ENCODE measurements at regions not wholly inside any gene's neighbourhood (a gene's known extent, or its start where the extent isn't known, plus 50 kb on each side); places are given as distances from the start of the nearest gene placed in this dataset.

- intact Hi-C loops (cut with micrococcal nuclease) = no loop called here
- ATAC-seq (no peak), DNase-seq (no peak)
These were observed 137.5 kb downstream of the CHST1 start for GRCh38 chr11:45527898-45528297.

DNA sequence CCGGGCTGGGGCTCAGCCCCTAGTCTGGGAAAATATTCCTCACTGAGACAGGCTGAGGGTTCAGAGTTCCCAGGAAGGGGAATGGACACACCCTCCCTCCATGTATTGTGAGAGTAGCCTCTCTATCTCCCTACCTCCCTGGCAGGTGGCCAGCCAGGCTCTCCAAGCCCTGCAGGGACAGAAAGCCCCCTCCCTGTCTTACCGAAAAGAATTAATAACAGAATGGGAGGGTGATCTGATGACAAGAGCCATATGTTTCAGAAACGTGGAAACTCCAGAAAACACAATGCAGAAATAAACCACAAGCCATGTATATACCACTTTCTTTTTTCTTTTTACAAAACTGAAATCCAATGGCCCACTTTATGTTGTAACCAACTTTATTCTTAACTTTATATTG is 140.0 kb downstream of the CHST1 start:
- intact Hi-C loops (cut with micrococcal nuclease) = no loop called here
- ATAC-seq = no peak
- no peak for DNase-seq

GRCh38 chr11:45523760-45524159 is 141.7 kb downstream of the CHST1 start:
- ATAC-seq = no peak

GRCh38 chr11:45518833-45519535 is 146.4 kb downstream of the CHST1 start:
- intact Hi-C loops (cut with micrococcal nuclease) = no loop called here
- ATAC-seq = no peak

More at GRCh38 chr11:45523760-45524159, 141.7 kb downstream of the CHST1 start:
- intact Hi-C loops (cut with micrococcal nuclease) = no loop called here
- DNase-seq = no peak

DNA sequence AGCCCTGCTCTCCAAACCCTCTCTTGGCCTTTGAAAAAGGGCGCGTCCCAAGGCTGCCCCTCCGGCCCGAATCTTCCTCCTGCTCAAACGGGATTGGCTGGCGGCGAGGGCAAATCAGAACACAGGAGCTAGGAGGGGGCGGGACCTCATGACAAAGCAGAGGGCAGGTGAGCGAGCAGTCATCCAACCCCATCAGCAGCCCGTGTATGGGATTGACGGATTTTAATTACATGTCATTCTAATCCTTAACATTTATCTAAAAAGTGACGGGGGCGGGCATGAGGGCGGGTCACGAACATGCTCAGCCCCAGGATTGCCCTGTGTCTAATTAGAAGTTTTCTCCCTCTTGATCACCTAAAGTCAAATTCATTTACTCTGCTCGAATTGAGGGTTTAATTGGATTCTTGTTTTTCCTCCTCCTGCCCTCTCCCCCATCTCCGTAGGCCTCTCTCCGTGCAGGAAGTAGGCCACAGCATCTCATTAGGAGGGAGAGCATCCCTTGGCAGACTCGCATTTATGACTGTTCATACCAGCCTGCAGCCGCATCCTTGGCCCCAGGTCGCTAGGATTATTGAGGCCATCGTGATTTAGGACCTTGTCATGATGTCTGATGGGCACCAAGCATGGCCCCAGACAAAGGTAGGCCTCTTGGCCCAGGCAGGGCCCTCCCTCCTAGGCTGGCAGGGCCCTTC is 147.1 kb downstream of the CHST1 start:
- intact Hi-C loops (cut with micrococcal nuclease) = no loop called here
- no peak for DNase-seq
- no peak for ATAC-seq

More at GRCh38 chr11:45518833-45519535, 146.4 kb downstream of the CHST1 start:
- no peak for DNase-seq

GRCh38 chr11:45517171-45517770 is 148.2 kb downstream of the CHST1 start:
- intact Hi-C loops (cut with micrococcal nuclease) = no loop called here
- ATAC-seq = no peak
- DNase-seq = no peak

DNA sequence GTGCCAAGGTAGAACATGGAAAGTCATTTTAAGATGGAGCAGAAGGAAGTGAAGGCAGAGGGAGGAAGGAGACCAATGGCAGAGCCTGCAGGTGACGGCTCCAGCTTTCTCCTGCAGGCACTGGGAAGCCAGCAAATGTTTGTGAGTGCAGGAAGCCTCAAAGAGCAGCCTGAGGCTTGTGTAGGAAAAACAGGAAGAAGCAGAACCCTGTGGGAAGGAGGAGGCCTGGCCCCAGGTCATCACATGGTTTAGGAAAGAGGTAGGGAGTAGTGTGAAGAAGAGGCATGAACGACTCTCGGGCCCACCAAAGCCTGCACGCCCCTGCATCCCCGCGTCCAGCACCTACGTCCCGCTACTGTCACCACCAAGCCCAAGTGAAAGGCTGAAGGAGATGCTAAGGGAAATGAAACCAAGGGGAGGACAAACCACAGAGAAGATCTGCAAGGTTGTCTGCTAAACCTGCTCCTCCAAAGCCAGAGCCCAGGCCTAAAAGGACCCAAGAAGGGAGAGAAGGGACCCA is 151.5 kb downstream of the CHST1 start:
- DNase-seq (no peak), ATAC-seq (no peak)
- intact Hi-C loops (cut with micrococcal nuclease) = no loop called here

- ATAC-seq (no peak), DNase-seq (no peak)
- intact Hi-C loops (cut with micrococcal nuclease) = no loop called here
These were observed 152.8 kb downstream of the CHST1 start for GRCh38 chr11:45512471-45513148.

DNA sequence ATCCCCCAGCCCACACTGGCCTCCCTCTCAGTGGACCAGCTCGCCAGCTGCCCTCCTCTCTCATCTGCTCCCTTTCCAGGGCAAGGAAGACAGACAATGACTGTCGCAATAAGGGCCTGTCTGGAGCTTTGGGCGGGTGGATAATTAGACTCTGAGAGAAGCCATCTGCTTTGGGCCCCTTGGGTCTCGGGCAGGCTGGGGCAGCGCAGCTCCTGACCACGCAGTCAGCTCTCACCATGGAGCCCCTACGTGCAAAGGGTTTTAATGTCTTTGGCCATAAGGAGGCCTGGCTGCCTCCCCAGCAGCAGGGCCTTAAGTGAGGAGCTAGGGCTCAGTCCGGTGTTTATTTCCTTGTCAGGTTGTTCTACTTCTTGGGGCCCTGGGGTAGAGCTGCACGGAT is 153.9 kb downstream of the CHST1 start:
- intact Hi-C loops (cut with micrococcal nuclease) = no loop called here

DNA sequence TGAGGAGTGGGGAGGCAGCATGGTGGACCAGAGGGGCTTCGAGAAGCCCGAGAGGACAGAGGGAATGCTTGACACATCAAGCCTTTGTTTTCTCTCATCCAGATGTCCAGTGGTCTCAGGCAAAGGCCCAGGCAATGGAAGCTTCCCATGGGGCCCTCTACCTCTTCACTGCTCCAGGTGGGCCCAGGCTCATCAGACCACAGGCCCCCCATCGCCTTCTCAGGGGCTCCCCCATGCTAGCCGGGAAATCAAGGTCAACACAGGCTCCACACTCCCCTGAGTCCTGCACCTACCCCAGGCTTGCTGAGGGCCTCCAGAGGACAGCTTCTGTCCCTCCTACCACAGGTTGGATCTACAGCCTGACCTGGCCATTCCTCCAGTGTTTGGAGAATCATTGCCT is 157.5 kb downstream of the CHST1 start:
- ATAC-seq = no peak
- no peak for DNase-seq
- intact Hi-C loops (cut with micrococcal nuclease) = no loop called here

More for the DNA sequence above, 153.9 kb downstream of the CHST1 start:
- ATAC-seq (no peak), DNase-seq (no peak)

GRCh38 chr11:45503311-45503710 is 162.1 kb downstream of the CHST1 start:
- DNase-seq (no peak), ATAC-seq (no peak)
- intact Hi-C loops (cut with micrococcal nuclease) = no loop called here

GRCh38 chr11:45502226-45502545 is 163.2 kb downstream of the CHST1 start:
- intact Hi-C loops (cut with micrococcal nuclease) = no loop called here
- ATAC-seq = no peak
- DNase-seq = no peak

GRCh38 chr11:45501392-45502225 is 163.8 kb downstream of the CHST1 start:
- DNase-seq (no peak), ATAC-seq (no peak)
- intact Hi-C loops (cut with micrococcal nuclease) = no loop called here

- intact Hi-C loops (cut with micrococcal nuclease) = no loop called here
- ATAC-seq = no peak
- no peak for DNase-seq
These were observed 165.0 kb downstream of the CHST1 start for GRCh38 chr11:45500451-45500850.

DNA sequence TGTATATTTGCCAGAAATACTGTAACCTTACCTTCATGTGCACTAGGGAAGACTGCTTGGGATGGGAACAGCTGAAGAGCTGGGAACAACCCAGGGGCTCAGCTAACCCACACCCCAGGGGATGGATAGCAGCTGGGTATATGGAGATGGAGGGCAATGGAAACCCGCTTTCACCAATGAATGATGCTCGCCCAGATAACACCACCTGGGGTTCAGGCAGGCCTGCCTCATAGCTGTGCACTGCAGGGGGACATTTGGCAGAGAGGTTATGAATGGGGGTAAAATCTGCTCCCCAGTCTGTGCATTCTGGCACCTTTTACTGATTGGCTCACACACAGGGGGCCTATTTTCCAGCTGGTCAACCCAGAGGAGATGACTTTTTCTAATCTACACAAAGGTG is 170.7 kb downstream of the CHST1 start:
- intact Hi-C loops (cut with micrococcal nuclease) = no loop called here
- ATAC-seq (no peak), DNase-seq (no peak)

DNA sequence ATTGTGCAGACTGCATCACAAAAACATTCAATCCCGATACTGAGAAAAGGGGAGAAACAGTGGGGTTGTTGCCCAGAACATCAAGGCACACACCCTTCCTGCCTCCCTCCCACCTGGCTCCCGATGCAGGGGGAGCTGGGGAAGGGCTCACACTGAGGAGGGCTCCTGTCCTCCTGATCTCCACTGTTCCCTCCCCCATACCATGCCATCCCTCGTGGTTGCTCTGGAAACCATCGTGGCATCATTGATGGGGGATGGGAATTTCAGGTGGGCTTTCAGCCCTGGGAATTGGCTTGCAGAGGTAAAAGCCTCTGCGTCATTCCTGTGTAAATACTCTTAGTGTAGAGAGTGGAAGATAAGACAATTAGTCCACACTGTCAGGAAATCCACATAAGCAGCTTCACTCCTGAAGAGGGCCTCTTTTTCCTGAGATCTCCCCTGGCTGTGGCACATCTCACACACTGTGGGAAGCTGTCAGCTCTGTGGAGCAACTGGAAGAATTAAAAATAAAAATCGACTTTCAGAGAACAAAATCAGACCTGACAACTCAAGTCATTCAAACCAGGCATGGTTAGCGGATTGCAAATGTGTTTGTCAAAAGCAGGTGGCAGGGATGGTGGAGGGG is 176.0 kb downstream of the CHST1 start:
- intact Hi-C loops (cut with micrococcal nuclease) = no loop called here
- no peak for DNase-seq
- ATAC-seq = no peak

DNA sequence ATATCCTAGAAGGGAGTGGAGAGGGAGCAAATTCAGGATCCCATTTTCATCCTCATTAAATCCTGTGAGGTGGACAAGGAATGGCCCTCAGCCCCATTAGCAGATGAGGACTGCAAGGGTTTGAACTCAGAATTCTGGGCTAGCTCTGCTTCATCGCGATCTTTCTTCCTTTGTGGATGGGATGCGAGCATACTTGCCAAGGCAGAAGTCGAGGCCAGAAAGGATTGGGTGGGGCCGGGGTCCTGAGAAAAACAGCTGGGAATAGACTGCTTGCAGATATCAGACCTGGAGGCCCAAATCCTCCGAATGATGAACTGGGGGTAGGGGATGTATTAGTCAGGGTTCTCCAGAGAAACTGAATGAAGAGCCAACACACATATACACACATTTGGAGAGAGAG is 179.0 kb downstream of the CHST1 start:
- intact Hi-C loops (cut with micrococcal nuclease) = no loop called here
- no peak for ATAC-seq
- no peak for DNase-seq

GRCh38 chr11:45485070-45485707 is 180.2 kb downstream of the CHST1 start:
- intact Hi-C loops (cut with micrococcal nuclease) = no loop called here
- ATAC-seq = no peak
- no peak for DNase-seq
